ENCODE measurements at regions not wholly inside any gene's neighbourhood (a gene's known extent, or its start where the extent isn't known, plus 50 kb on each side); places are given as distances from the start of the nearest gene placed in this dataset.

DNA sequence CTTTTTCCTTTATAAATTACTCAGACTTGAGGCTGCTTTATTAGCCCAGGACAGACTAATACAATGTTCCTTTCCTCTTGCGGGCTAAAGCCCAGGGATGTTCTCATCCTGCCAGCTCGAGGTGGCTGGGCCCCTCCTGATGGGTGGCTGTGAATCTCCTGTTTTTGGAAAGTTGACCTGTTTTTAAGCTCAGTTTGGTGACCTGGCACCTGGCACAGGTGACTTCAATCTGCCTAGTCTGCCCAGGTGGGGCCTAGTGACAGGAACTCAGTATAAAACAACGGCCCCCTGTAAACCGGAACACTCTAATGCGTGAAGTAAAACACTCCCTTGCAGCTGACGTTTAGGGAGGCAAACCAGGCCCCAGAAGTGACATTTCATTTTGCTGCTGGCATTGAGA, 92.7 kb upstream of the SNTG2 start:
- H3K4me1 ChIP-seq = no peaks in the 10 kb centered on the region
- H3K27me3 ChIP-seq = peaks cover 0 to 15% (median 0%) of the 10 kb centered on the region in 3 donors
- no peaks in the 10 kb centered on the region for H3K9me3 ChIP-seq
- H3K36me3 ChIP-seq = no peaks in the 10 kb centered on the region
- no peak overlapping the region for H3K4me3 ChIP-seq
- no peak for DNase-seq
- intact Hi-C loops (cut with DNase I) = no loop called here
- WGBS, 2 donors = 52 to 61% methylated on average over 6 of the region's 6 CpGs
- no peak overlapping the region for H3K27ac ChIP-seq
- no peak for TF ChIP-seq POLR2AphosphoS5 (IDR thresholded peaks at IDR 0.05)
- no peak for TF ChIP-seq EP300 (IDR thresholded peaks at IDR 0.05)
- no peak for TF ChIP-seq POLR2A (IDR thresholded peaks at IDR 0.05)
- TF ChIP-seq CTCF (IDR thresholded peaks at IDR 0.05) = no peak

DNA sequence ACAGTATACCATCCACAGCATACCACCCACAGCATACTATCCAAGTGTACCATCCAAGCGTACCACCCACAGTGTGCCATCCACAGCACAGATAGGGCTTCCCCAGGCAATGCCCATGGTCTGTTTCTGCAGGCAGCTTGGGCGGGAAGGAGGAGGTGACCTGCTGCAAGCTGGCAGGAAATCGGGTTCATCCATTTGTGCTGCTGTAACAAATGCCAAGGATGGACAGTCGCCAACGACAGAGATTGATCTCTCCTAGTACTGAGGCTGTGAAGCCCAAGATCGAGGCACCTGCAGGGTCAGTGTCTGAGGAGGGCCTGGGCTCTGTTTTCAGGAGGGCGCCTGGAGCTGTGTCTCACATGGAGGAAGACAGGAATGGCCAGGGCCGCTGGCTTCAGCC, 93.6 kb upstream of the SNTG2 start:
- Histone ChIP-seq H3K9me3 (no peaks in the 10 kb centered on the region), H3K4me1 (no peaks in the 10 kb centered on the region), H3K27me3 (peaks cover 0 to 6% (median 0%) of the 10 kb centered on the region in 3 donors), H3K36me3 (no peaks in the 10 kb centered on the region), H3K27ac (no peak overlapping the region), H3K4me3 (no peak overlapping the region)
- DNase-seq = no peak
- TF ChIP-seq EP300 (IDR thresholded peaks at IDR 0.05) (no peak), CTCF (IDR thresholded peaks at IDR 0.05) (no peak), POLR2AphosphoS5 (IDR thresholded peaks at IDR 0.05) (no peak), POLR2A (IDR thresholded peaks at IDR 0.05) (no peak)
- 84 to 87% methylated on average over 8 of the region's 8 CpGs for WGBS, 2 donors
- intact Hi-C loops (cut with DNase I) = no loop called here

DNA sequence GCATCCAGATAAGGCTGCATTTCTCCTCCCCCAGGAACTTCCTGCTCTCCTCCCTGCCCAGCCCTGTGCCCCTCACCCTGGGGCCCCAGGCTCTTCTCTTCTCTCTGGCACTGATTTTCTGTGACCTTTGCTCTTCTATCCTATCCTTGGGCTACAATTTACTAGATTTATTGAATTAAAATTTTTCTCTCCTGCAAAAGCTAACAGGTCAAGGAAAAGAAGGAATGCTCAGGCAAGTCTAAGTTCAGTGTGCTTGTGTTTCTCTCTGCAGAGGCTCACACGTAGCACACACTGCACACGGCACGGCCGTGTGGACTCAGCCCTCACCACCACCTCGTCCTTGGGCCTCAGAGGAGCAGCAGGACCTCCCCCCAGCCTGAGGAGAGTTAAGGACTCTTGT, 94.2 kb upstream of the SNTG2 start:
- 25 to 65% methylated on average over 5 of the region's 5 CpGs for WGBS, 2 donors
- H3K27me3 ChIP-seq = no peaks in the 10 kb centered on the region
- no peaks in the 10 kb centered on the region for H3K36me3 ChIP-seq
- TF ChIP-seq POLR2AphosphoS5 (IDR thresholded peaks at IDR 0.05) = no peak
- no peak for TF ChIP-seq CTCF (IDR thresholded peaks at IDR 0.05)
- TF ChIP-seq POLR2A (IDR thresholded peaks at IDR 0.05) = no peak
- no peak for TF ChIP-seq EP300 (IDR thresholded peaks at IDR 0.05)
- no peak overlapping the region for H3K4me3 ChIP-seq
- no peak for DNase-seq
- intact Hi-C loops (cut with DNase I) = no loop called here
- no peaks in the 10 kb centered on the region for H3K4me1 ChIP-seq
- no peaks in the 10 kb centered on the region for H3K9me3 ChIP-seq
- H3K27ac ChIP-seq = no peak overlapping the region

- Histone ChIP-seq H3K9me3 (no peaks in the 10 kb centered on the region), H3K4me1 (no peaks in the 10 kb centered on the region), H3K27me3 (no peaks in the 10 kb centered on the region), H3K4me3 (no peak overlapping the region), H3K27ac (no peak overlapping the region), H3K36me3 (no peaks in the 10 kb centered on the region)
- intact Hi-C loops (cut with DNase I) = no loop called here
- TF ChIP-seq CTCF (IDR thresholded peaks at IDR 0.05) = no peak
- no peak for TF ChIP-seq POLR2AphosphoS5 (IDR thresholded peaks at IDR 0.05)
- no peak for TF ChIP-seq POLR2A (IDR thresholded peaks at IDR 0.05)
- 25 to 50% methylated on average over 2 of the region's 2 CpGs for WGBS, 2 donors
- DNase-seq = no peak
Measured at GRCh38 chr2:856041-856440, 94.6 kb upstream of the SNTG2 start.

DNA sequence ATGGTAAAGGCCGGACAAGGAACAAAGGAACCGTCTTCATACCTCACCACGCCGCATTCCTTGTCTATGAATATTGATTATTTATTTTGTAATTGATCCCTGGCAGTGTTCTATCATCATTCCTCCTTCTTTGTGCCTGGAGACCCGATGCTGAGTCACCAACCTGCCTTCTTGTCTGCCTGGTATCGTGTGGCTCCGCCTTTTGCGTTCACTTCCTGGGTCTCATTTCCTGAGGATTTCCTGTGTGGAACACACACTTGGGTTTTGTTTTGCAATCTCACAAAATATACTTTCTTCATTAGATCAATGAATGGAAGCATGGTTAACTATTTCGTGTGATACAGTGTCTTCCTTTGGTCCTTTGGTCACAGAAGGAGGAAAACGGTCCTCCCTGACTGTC, 95.5 kb upstream of the SNTG2 start:
- intact Hi-C loops (cut with DNase I) = no loop called here
- Histone ChIP-seq H3K27ac (no peak overlapping the region), H3K36me3 (no peaks in the 10 kb centered on the region), H3K9me3 (no peaks in the 10 kb centered on the region), H3K4me3 (no peak overlapping the region), H3K27me3 (no peaks in the 10 kb centered on the region), H3K4me1 (no peaks in the 10 kb centered on the region)
- TF ChIP-seq CTCF (IDR thresholded peaks at IDR 0.05) (no peak), POLR2AphosphoS5 (IDR thresholded peaks at IDR 0.05) (no peak), EP300 (IDR thresholded peaks at IDR 0.05) (no peak), POLR2A (IDR thresholded peaks at IDR 0.05) (no peak)
- DNase-seq = no peak
- 67 to 83% methylated on average over 10 of the region's 10 CpGs for WGBS, 2 donors
